COLO668 (cell line): ENCODE measurements at regions not wholly inside any gene's neighbourhood (a gene's known extent, or its start where the extent isn't known, plus 50 kb on each side); places are given as distances from the start of the nearest gene placed in this dataset.
"Not testable (repeated sequence)": the region's sequence is repeated elsewhere in the genome, so short reads cannot be mapped to it uniquely, and the experiment has no call there.

Experiments
- DNase-seq: peaks from one replicate; lab custom pipeline; 2025; ENCODE audit not compliant: unreplicated experiment; lab: John Stamatoyannopoulos, UW

GRCh38 chr2:111661286-111661940 is 222.6 kb downstream of the ANAPC1 start:
- no peak for DNase-seq

DNA sequence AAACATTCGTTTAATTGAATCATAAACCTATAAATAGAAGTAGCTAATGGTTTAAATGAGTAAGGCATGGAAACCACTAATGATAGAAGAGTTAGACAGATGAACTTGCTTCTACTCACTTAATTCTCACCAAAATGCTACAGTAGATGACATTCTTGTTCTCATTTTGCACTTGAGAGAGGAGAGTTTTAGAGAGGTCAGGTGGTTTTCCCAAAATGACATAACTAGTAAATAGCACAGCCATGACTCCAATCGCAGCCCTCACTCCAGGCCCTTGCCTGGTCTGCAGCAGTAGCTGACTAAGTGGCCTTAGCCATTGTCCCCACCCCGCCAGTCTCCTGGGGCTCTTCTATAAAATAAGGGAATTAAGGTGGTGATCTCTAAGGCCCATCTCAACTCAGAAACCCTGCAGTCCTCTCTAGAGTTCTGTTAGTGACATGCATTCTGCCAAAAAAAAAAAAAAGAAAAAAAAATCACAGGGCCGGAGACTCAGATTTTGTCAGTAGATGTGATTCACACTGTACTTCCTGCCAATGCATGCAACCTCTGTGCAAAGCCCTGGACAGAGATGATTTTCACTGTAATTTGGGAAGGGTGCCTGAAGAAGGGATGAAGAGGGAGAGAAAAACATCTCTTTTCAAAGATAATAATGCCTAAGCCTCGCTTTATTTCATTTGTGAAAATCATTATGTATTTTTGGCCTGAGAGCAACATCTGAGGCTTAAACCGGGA is 221.8 kb downstream of the ANAPC1 start:
- no peak for DNase-seq

- no peak for DNase-seq
These were observed 221.1 kb downstream of the ANAPC1 start for GRCh38 chr2:111662771-111663470.

- no peak for DNase-seq
These were observed 220.3 kb downstream of the ANAPC1 start for GRCh38 chr2:111663471-111664274.

GRCh38 chr2:111664275-111664850 is 219.6 kb downstream of the ANAPC1 start:
- no peak for DNase-seq

- no peak for DNase-seq
These were observed 219.0 kb downstream of the ANAPC1 start for GRCh38 chr2:111665011-111665410.

DNA sequence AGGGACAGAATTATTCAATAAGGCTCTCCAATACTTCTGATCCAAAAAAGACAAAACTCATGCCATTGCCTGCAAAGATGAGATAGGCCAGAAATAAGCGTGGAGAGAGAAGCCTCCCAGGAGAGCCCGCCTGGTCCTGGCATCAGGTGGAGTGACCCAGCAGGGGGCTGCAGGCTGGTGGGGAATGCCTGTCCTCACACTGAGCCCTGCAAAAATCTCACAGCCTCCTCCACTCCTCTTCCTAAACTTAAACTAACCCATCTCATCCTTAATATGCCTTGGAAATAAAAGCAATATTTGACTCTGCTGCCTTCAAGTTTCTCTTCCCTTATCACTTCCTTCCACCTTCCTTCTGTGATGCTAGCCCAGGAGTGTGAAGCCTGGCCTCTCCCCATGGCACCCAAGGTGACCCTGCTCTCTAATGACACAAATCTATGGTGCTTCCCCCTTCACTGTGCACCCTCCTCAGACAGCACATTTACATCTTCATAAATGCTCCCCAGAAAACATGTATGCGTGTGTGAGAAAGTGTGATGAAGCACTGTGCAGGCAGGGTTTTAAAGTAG is 218.4 kb downstream of the ANAPC1 start:
- no peak for DNase-seq

- no peak for DNase-seq
These were observed 217.8 kb downstream of the ANAPC1 start for GRCh38 chr2:111666160-111666559.

DNA sequence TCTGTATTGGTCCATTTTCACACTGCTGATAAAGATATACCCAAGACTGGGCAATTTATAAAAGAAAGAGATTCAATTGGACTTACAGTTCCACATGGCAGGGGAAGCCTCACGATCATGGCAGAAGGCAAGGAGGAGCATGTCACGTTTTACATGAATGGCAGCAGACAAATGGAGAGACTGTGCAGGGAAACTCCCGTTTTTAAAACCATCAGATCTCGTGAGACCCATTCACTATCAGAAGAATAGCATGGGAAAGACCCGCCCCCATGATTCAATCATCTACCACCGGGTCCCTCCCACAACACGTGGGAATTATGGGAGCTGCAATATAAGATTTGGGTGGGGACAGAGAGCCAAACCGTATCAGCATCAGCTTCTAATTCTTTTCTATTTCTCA is 217.0 kb downstream of the ANAPC1 start:
- DNase-seq, result no peak

DNA sequence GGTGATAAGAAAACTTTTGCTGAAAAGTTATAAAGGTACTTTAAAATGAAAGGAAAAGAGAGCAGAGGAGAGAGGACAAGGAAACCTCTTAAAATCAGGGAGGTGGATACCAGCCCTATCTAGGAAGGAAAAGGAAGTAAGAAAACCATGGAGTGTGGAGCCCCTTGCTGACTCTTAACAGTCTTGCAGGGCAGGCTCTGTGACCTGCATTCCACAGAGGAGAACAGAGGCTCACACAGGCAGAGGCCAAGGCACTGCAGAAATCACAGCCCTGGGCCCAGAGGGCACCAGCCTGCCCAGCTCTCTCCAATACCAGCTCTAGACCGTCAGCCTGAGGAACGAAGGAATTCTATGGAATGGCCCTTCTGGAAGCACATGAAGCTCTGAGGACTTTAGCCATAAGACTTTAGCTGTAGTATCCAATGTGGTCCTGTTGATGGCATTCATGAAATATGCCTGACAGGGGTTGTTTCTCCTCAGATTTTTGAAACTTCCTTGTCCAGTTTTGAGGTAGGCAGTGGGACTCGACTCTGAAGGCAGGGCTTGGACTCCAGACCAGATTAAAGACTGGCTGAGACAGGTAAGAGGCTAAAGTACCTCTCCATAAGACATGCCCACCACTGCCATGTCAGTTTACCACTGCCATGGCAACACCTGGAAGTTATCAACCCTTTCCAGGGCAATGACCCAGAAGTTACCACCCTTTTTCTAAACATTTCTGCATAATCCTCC is 216.3 kb downstream of the ANAPC1 start:
- DNase-seq, result no peak

DNA sequence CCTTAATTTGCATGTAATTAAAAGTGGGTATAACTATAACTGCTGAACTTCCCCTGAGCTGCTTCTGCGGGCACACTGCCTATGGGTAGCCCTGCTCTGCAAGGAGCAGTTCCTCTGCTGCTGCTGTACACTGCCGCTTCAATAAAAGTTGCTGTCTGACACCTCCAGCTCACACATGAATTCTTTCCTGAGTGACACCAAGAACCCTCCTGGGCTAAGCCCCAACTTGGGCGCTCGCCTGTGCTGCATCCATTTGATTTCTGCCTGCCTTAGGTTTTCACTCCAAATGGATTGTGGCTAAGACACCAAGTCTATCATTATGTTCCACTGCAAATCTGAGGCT is 215.7 kb downstream of the ANAPC1 start:
- DNase-seq, result no peak

DNA sequence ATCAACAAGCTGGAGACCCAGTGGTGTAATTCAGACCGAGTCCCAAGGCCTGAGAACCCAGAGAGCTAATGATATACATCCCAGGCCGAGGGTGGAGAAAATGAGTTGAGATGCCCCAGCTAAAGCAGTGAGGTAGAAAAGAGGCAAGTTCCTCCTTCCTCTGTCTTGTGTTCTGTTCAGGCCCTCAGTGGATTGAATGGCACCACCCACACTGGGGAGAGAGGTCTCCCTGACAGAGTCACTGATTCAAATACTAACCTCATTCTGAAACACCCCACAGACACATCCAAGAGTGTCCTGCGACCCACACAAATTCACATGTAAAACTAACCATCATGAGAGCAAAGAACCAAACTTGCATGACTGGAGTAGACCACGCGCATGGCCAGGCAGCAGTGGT is 215.3 kb downstream of the ANAPC1 start:
- no peak for DNase-seq

DNA sequence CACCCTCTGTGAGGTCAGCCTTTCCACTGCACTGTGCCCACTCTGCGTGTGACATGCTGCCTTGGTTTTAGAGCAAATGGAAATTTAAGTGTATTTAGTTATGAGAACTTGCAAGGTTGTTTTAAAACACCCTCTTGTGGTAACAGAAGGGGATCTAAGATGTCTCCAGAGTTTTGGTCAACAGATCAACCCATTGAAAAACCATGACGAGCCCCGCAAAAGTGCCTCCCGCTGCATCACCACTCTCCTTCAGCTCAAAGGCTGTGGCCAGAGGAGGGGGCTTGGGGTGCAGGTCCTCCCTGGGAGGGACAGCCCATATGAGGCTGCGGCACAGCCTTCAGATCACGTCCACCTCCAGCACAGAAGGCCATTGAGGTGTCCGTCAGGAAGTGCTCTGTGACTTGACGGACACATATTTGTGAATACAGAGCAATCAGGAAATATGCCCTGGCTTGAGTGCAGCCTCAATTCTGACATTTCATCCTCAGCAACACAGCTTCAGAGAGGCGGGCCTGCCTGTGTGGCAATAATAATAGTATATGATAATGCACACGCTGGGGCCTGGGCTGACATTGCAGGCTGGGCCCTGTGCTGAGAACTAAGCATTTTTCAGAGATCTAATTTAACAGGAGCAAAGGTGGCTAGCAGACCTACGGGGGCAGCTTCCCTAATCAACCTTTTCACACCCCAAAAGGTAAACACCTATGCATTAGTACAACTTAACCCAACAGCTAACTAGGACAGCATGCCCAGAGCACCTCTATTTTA is 213.9 kb downstream of the ANAPC1 start:
- DNase-seq, result no peak

DNA sequence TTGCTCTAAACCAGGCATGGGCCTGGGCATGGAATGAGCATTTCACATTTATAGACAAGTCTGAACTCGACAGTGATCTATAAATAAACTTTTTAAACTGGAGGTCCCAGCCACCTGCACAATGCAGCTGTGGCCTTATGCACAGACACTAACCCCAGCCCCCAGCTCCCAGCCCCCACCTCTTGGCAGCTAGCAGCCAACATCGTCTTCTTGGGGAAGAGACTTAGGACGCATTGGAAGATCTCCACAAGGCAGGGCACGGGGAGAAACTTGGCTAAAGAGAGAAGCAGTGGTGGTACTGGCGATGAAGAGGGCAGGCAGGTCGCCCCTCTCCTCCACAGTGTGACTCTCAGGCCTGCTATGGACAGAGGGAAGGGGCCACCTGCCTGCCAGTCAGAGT is 213.2 kb downstream of the ANAPC1 start:
- no peak for DNase-seq

- DNase-seq, result no peak
These were observed 212.4 kb downstream of the ANAPC1 start for GRCh38 chr2:111671426-111672150.

- not testable (repeated sequence) for DNase-seq
These were observed 211.4 kb downstream of the ANAPC1 start for GRCh38 chr2:111672641-111673040.

GRCh38 chr2:111673526-111673925 is 210.5 kb downstream of the ANAPC1 start:
- DNase-seq, result no peak

DNA sequence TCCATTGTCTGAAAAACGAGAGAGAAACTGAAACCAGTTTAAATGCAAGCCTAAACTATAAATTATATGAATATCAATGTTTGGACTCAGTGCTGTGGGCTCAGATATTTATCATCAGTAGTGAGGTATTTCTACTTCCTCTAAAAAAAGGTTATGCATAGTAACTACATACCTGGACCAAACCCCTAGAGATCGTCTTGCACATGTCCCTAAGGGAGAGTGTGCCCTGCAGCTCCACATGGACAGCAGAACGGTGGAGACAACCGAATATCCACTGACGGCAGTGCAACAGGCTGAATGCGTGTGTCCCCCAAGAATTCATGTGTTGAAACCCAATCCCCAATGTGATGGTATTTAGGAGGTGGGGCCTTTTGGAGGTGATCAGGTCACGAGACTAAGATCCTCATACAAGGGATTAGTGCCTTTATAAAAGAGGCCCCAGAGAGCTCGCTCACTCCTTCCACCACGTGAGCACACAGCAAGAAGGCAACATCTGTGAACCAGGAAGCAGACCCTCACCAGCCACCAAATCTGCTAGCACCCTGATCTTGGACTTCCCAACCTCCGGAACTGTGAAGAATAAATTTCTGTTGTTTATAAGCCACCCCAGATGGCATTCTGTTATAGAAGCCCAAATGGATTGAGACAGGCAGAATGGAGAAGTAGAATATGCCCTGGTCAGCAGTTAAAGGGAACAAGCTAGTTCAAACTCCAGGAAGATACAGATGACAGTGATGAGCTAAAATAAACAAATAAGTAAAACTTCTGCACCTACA is 208.4 kb downstream of the ANAPC1 start:
- no peak for DNase-seq
